C4-2B (cell line): ENCODE measurements at regions not wholly inside any gene's neighbourhood (a gene's known extent, or its start where the extent isn't known, plus 50 kb on each side); places are given as distances from the start of the nearest gene placed in this dataset.

Experiments used
- ZFX ChIP-seq: fragments of 450-650 bp; IDR thresholded peaks from 2 replicates; pipeline ENCODE4 v1.6.1; 2017
- TF ChIP-seq, protein P1 (sequence below): fragments of 450-650 bp; conservative IDR thresholded peaks from 2 replicates; pipeline ENCODE4 v1.5.1; 2017; ENCODE audit warnings: mild to moderate bottlenecking

DNA sequence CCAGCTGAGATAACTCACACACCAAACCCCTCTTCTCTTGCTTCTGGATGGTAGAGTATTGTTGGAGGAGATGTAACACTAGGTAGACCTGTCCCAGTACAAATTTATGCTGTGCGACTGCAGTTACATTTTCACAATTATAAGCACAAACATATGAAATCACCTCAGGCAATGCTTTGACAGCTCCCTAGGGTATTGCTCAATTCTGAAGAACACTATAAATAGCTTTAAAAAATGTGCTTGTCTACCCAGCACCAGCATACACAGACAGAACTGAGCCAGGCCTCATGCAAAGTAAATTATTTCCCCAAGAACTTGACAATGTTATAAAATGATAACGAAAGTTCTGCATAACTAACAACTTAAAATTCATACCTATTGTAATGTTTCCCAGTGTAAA is 1999.1 kb upstream of the ADGRL3 start:
- TF ChIP-seq, protein P1, sequence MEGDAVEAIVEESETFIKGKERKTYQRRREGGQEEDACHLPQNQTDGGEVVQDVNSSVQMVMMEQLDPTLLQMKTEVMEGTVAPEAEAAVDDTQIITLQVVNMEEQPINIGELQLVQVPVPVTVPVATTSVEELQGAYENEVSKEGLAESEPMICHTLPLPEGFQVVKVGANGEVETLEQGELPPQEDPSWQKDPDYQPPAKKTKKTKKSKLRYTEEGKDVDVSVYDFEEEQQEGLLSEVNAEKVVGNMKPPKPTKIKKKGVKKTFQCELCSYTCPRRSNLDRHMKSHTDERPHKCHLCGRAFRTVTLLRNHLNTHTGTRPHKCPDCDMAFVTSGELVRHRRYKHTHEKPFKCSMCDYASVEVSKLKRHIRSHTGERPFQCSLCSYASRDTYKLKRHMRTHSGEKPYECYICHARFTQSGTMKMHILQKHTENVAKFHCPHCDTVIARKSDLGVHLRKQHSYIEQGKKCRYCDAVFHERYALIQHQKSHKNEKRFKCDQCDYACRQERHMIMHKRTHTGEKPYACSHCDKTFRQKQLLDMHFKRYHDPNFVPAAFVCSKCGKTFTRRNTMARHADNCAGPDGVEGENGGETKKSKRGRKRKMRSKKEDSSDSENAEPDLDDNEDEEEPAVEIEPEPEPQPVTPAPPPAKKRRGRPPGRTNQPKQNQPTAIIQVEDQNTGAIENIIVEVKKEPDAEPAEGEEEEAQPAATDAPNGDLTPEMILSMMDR, result no peak
- no peak for TF ChIP-seq ZFX
